ENCODE measurements at regions not wholly inside any gene's neighbourhood (a gene's known extent, or its start where the extent isn't known, plus 50 kb on each side); places are given as distances from the start of the nearest gene placed in this dataset.

GRCh38 chr3:24707936-24708335 lies 213.3 kb upstream of the THRB start:
- Histone ChIP-seq H3K9me2 (ENCODE audit: insufficient read depth, low read length) (no peaks in the 10 kb centered on the region), H3K4me2 (ENCODE audit: low read length) (no peak overlapping the region), H3K79me2 (ENCODE audit: insufficient read depth, low read depth, low read length) (no peaks in the 10 kb centered on the region), H3K4me3 (ENCODE audit: low read depth, low read length, poor library complexity, severe bottlenecking) (no peak overlapping the region), H3K36me3 (ENCODE audit: insufficient read depth, low read length) (no peaks in the 10 kb centered on the region), H4K20me1 (ENCODE audit: insufficient read depth, low read length) (no peaks in the 10 kb centered on the region), H3K9me3 (ENCODE audit: low read length) (no peaks in the 10 kb centered on the region), H3K27ac (ENCODE audit: low read depth, low read length, poor library complexity, severe bottlenecking) (no peak overlapping the region), H2AFZ (ENCODE audit: low read length) (no peak overlapping the region), H3K4me1 (ENCODE audit: insufficient read depth, low read length, poor library complexity, severe bottlenecking) (no peaks in the 10 kb centered on the region)
- no TSS peak for BruUV-seq (replicated peaks)
- ChIA-PET CTCF (ENCODE audit: unreplicated experiment) (no interaction called here), POLR2A (no interaction called here)
- TF ChIP-seq EZH2phosphoT487 (IDR thresholded peaks at IDR 0.05; ENCODE audit: borderline replicate concordance, low read depth, low read length) = no peak
- TF ChIP-seq, protein P1, sequence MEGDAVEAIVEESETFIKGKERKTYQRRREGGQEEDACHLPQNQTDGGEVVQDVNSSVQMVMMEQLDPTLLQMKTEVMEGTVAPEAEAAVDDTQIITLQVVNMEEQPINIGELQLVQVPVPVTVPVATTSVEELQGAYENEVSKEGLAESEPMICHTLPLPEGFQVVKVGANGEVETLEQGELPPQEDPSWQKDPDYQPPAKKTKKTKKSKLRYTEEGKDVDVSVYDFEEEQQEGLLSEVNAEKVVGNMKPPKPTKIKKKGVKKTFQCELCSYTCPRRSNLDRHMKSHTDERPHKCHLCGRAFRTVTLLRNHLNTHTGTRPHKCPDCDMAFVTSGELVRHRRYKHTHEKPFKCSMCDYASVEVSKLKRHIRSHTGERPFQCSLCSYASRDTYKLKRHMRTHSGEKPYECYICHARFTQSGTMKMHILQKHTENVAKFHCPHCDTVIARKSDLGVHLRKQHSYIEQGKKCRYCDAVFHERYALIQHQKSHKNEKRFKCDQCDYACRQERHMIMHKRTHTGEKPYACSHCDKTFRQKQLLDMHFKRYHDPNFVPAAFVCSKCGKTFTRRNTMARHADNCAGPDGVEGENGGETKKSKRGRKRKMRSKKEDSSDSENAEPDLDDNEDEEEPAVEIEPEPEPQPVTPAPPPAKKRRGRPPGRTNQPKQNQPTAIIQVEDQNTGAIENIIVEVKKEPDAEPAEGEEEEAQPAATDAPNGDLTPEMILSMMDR (conservative IDR thresholded peaks at IDR 0.05; ENCODE audit: low read length) = no peak
- intact Hi-C loops (cut with micrococcal nuclease; ENCODE audit: unreplicated experiment) = no loop called here
- DNase-seq (ENCODE audit: low spot score) = no peak

DNA sequence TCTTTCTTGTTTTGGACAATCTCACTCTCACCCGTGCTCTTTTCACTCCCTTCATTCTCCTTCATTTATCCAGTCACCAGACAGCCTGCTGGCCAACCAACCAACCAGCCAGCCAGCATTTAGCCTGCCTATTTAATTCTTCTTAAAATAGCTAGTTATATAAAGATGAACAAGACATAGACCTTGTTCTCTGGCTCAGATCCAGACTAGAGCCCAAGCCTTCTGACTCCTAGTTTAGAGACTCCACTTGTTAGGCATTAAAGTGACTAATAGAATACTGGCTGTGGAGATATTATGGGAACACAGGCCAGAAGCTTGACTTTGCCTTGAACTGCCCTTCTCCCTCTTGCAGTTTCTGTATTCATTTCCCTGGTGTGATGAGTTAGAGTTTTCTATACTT lies 215.3 kb upstream of the THRB start:
- Histone ChIP-seq H3K9me3 (ENCODE audit: low read length) (no peaks in the 10 kb centered on the region), H3K4me1 (ENCODE audit: insufficient read depth, low read length, poor library complexity, severe bottlenecking) (no peaks in the 10 kb centered on the region), H3K4me2 (ENCODE audit: low read length) (no peak overlapping the region), H3K36me3 (ENCODE audit: insufficient read depth, low read length) (no peaks in the 10 kb centered on the region), H3K4me3 (ENCODE audit: low read depth, low read length, poor library complexity, severe bottlenecking) (no peak overlapping the region), H2AFZ (ENCODE audit: low read length) (no peak overlapping the region), H3K27ac (ENCODE audit: low read depth, low read length, poor library complexity, severe bottlenecking) (no peak overlapping the region), H3K79me2 (ENCODE audit: insufficient read depth, low read depth, low read length) (no peaks in the 10 kb centered on the region), H3K9me2 (ENCODE audit: insufficient read depth, low read length) (no peaks in the 10 kb centered on the region), H4K20me1 (ENCODE audit: insufficient read depth, low read length) (no peaks in the 10 kb centered on the region)
- TF ChIP-seq, protein P1 (conservative IDR thresholded peaks at IDR 0.05; ENCODE audit: low read length) = no peak
- no peak for TF ChIP-seq EZH2phosphoT487 (IDR thresholded peaks at IDR 0.05; ENCODE audit: borderline replicate concordance, low read depth, low read length)
- DNase-seq (ENCODE audit: low spot score) = no peak
- ChIA-PET POLR2A (interaction anchor here (1.4 kb wide), 1 partner anchor 11 kb away, joined by 4 read pairs; no protein-coding TSS in a partner anchor), CTCF (ENCODE audit: unreplicated experiment) (no interaction called here)
- BruUV-seq (replicated peaks) = no TSS peak
- intact Hi-C loops (cut with micrococcal nuclease; ENCODE audit: unreplicated experiment) = no loop called here

- Histone ChIP-seq H3K27ac (ENCODE audit: low read depth, low read length, poor library complexity, severe bottlenecking) (no peak overlapping the region), H3K4me2 (ENCODE audit: low read length) (no peak overlapping the region), H3K9me2 (ENCODE audit: insufficient read depth, low read length) (no peaks in the 10 kb centered on the region), H3K36me3 (ENCODE audit: insufficient read depth, low read length) (no peaks in the 10 kb centered on the region), H2AFZ (ENCODE audit: low read length) (no peak overlapping the region), H3K79me2 (ENCODE audit: insufficient read depth, low read depth, low read length) (no peaks in the 10 kb centered on the region), H3K4me1 (ENCODE audit: insufficient read depth, low read length, poor library complexity, severe bottlenecking) (no peaks in the 10 kb centered on the region), H4K20me1 (ENCODE audit: insufficient read depth, low read length) (no peaks in the 10 kb centered on the region), H3K9me3 (ENCODE audit: low read length) (no peaks in the 10 kb centered on the region), H3K4me3 (ENCODE audit: low read depth, low read length, poor library complexity, severe bottlenecking) (no peak overlapping the region)
- BruUV-seq (replicated peaks) = no TSS peak
- intact Hi-C loops (cut with micrococcal nuclease; ENCODE audit: unreplicated experiment) = no loop called here
- no peak for DNase-seq (ENCODE audit: low spot score)
- TF ChIP-seq EZH2phosphoT487 (IDR thresholded peaks at IDR 0.05; ENCODE audit: borderline replicate concordance, low read depth, low read length) = no peak
- TF ChIP-seq, protein P1 (conservative IDR thresholded peaks at IDR 0.05; ENCODE audit: low read length) = no peak
- ChIA-PET POLR2A (no interaction called here), CTCF (ENCODE audit: unreplicated experiment) (no interaction called here)
Measured at GRCh38 chr3:24713516-24713915, 218.9 kb upstream of the THRB start.

All from OCI-LY7 (cell line).